ENCODE measurements at regions not wholly inside any gene's neighbourhood (a gene's known extent, or its start where the extent isn't known, plus 50 kb on each side); places are given as distances from the start of the nearest gene placed in this dataset.
"Not testable (repeated sequence)": the region's sequence is repeated elsewhere in the genome, so short reads cannot be mapped to it uniquely, and the experiment has no call there.

GRCh38 chr4:118629697-118630096, 55.5 kb upstream of the METTL14 start:
- H3K79me1 ChIP-seq (ENCODE audit: low read length); H3K4me3 ChIP-seq (ENCODE audit: low read depth, low read length); H3K9ac ChIP-seq (ENCODE audit: low read length); H3K9me3 ChIP-seq (ENCODE audit: insufficient read depth, low read depth, low read length); H3K23ac ChIP-seq (ENCODE audit: low read length); H4K12ac ChIP-seq (ENCODE audit: low read depth, low read length); H3K27ac ChIP-seq (ENCODE audit: low read depth, low read length); H2BK5ac ChIP-seq (ENCODE audit: low read depth, low read length, poor library complexity); H3K27me3 ChIP-seq (ENCODE audit: insufficient read depth, low read length); H4K91ac ChIP-seq (ENCODE audit: low read depth, low read length); H3K18ac ChIP-seq (ENCODE audit: low read length); H3K14ac ChIP-seq (ENCODE audit: low read length); H3K79me2 ChIP-seq (ENCODE audit: control insufficient read depth, insufficient read depth, low read length, poor library complexity); H2AFZ ChIP-seq (ENCODE audit: insufficient read depth, low read length, poor library complexity); H3K4me2 ChIP-seq (ENCODE audit: low read length); H3K4me1 ChIP-seq (ENCODE audit: control insufficient read depth in 1 of 2, insufficient read depth in 2 of 2, low read length in 2 of 2); H3K4ac ChIP-seq (ENCODE audit: low read depth, low read length); H2BK12ac ChIP-seq (ENCODE audit: low read length); H2AK5ac ChIP-seq (ENCODE audit: low read length); H4K8ac ChIP-seq (ENCODE audit: low read depth, low read length); H2BK120ac ChIP-seq (ENCODE audit: insufficient read depth, low read length, poor library complexity): not testable (repeated sequence)
- peak; percentile 27 to 46 for DNase-seq
- H3K36me3 ChIP-seq (ENCODE audit: control insufficient read depth in 1 of 2, insufficient read depth in 2 of 2, low read length in 2 of 2) = peaks cover 30 to 37% of the 10 kb centered on the region in 2 experiments
- no CpG with 5 or more reads among the region's 2 CpGs for WGBS (ENCODE audit: extremely low coverage, insufficient coverage, insufficient read length)

DNA sequence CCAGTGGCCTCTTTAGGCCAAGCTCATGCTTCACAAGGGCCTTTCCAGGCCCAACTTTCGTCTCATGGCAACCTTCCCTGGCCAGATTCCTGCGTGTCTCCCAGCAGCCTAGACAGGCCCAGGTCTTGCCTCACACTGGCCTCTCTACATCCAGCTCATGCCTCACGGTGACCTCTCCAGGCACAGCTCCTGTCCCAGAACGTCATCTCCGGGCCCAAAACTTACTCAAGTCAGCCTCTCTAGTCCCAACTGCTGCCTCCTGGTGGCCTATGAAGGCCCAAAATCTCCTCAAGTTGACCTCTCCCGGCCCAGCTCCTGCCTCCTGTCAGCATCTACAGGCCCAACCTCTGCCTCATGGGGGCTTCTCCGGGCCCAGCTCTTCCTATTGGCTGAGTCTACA, 54.3 kb upstream of the METTL14 start:
- not testable (repeated sequence) for H2BK120ac ChIP-seq (ENCODE audit: insufficient read depth, low read length, poor library complexity); H3K9ac ChIP-seq (ENCODE audit: low read length); H3K9me3 ChIP-seq (ENCODE audit: insufficient read depth, low read depth, low read length); H3K18ac ChIP-seq (ENCODE audit: low read length); H4K8ac ChIP-seq (ENCODE audit: low read depth, low read length); H3K23ac ChIP-seq (ENCODE audit: low read length); DNase-seq; H4K91ac ChIP-seq (ENCODE audit: low read depth, low read length); H3K79me2 ChIP-seq (ENCODE audit: control insufficient read depth, insufficient read depth, low read length, poor library complexity); H3K4me2 ChIP-seq (ENCODE audit: low read length); H2BK5ac ChIP-seq (ENCODE audit: low read depth, low read length, poor library complexity); H3K4me1 ChIP-seq (ENCODE audit: control insufficient read depth in 1 of 2, insufficient read depth in 2 of 2, low read length in 2 of 2); H2BK12ac ChIP-seq (ENCODE audit: low read length); H3K14ac ChIP-seq (ENCODE audit: low read length); H2AFZ ChIP-seq (ENCODE audit: insufficient read depth, low read length, poor library complexity); H4K12ac ChIP-seq (ENCODE audit: low read depth, low read length); H3K4ac ChIP-seq (ENCODE audit: low read depth, low read length); H3K79me1 ChIP-seq (ENCODE audit: low read length); H3K4me3 ChIP-seq (ENCODE audit: low read depth, low read length); H3K27me3 ChIP-seq (ENCODE audit: insufficient read depth, low read length); H2AK5ac ChIP-seq (ENCODE audit: low read length); H3K27ac ChIP-seq (ENCODE audit: low read depth, low read length)
- no CpG with 5 or more reads among the region's 7 CpGs for WGBS (ENCODE audit: extremely low coverage, insufficient coverage, insufficient read length)
- peaks cover 30 to 37% of the 10 kb centered on the region in 2 experiments for H3K36me3 ChIP-seq (ENCODE audit: control insufficient read depth in 1 of 2, insufficient read depth in 2 of 2, low read length in 2 of 2)

- H2AK5ac ChIP-seq (ENCODE audit: low read length); H3K4ac ChIP-seq (ENCODE audit: low read depth, low read length); H2BK120ac ChIP-seq (ENCODE audit: insufficient read depth, low read length, poor library complexity); H3K4me3 ChIP-seq (ENCODE audit: low read depth, low read length); H4K8ac ChIP-seq (ENCODE audit: low read depth, low read length); H3K23ac ChIP-seq (ENCODE audit: low read length); H3K9ac ChIP-seq (ENCODE audit: low read length); H3K27ac ChIP-seq (ENCODE audit: low read depth, low read length); H3K18ac ChIP-seq (ENCODE audit: low read length); H3K9me3 ChIP-seq (ENCODE audit: insufficient read depth, low read depth, low read length); H3K4me2 ChIP-seq (ENCODE audit: low read length); H2AFZ ChIP-seq (ENCODE audit: insufficient read depth, low read length, poor library complexity); H4K91ac ChIP-seq (ENCODE audit: low read depth, low read length); H3K14ac ChIP-seq (ENCODE audit: low read length); H3K79me2 ChIP-seq (ENCODE audit: control insufficient read depth, insufficient read depth, low read length, poor library complexity); H2BK5ac ChIP-seq (ENCODE audit: low read depth, low read length, poor library complexity); H3K27me3 ChIP-seq (ENCODE audit: insufficient read depth, low read length); H3K4me1 ChIP-seq (ENCODE audit: control insufficient read depth in 1 of 2, insufficient read depth in 2 of 2, low read length in 2 of 2); H4K12ac ChIP-seq (ENCODE audit: low read depth, low read length); H3K79me1 ChIP-seq (ENCODE audit: low read length); H2BK12ac ChIP-seq (ENCODE audit: low read length): not testable (repeated sequence)
- peak in 1 of 2 donors; percentile 7 for DNase-seq
- H3K36me3 ChIP-seq (ENCODE audit: control insufficient read depth in 1 of 2, insufficient read depth in 2 of 2, low read length in 2 of 2) = peaks cover 32 to 41% of the 10 kb centered on the region in 2 experiments
- no CpG with 5 or more reads among the region's 11 CpGs for WGBS (ENCODE audit: extremely low coverage, insufficient coverage, insufficient read length)
Observed at GRCh38 chr4:118631321-118632050, 53.7 kb upstream of the METTL14 start.

DNA sequence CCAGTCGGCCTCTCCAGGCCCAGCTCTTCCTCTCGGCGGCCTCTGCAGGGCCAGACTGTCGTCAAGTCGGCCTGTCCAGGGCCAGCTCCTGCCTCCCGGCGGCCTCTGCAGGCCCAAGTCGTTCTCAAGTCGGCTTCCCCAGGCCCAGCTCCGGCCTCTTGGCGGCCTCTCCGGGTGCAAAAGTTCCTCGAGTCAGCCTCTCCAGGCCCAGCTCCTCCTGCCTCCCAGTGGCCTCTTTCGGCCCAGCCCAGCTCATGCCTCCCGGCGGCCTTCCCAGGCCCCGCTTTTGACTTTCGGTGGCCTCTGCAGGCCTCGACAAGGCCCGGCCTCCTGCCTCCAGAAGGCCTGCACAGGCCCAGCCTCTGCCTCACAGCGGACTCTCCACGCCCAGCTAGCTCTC, 51.7 kb upstream of the METTL14 start:
- not testable (repeated sequence) for H3K9ac ChIP-seq (ENCODE audit: low read length); H3K27ac ChIP-seq (ENCODE audit: low read depth, low read length); H3K18ac ChIP-seq (ENCODE audit: low read length); H3K4me3 ChIP-seq (ENCODE audit: low read depth, low read length); H2BK120ac ChIP-seq (ENCODE audit: insufficient read depth, low read length, poor library complexity); H3K4me2 ChIP-seq (ENCODE audit: low read length); H3K23ac ChIP-seq (ENCODE audit: low read length); DNase-seq; H3K79me2 ChIP-seq (ENCODE audit: control insufficient read depth, insufficient read depth, low read length, poor library complexity); H2AK5ac ChIP-seq (ENCODE audit: low read length); H3K9me3 ChIP-seq (ENCODE audit: insufficient read depth, low read depth, low read length); H4K12ac ChIP-seq (ENCODE audit: low read depth, low read length); H2BK12ac ChIP-seq (ENCODE audit: low read length); H3K27me3 ChIP-seq (ENCODE audit: insufficient read depth, low read length); H3K4me1 ChIP-seq (ENCODE audit: control insufficient read depth in 1 of 2, insufficient read depth in 2 of 2, low read length in 2 of 2); H4K91ac ChIP-seq (ENCODE audit: low read depth, low read length); H2BK5ac ChIP-seq (ENCODE audit: low read depth, low read length, poor library complexity); H3K14ac ChIP-seq (ENCODE audit: low read length); H3K4ac ChIP-seq (ENCODE audit: low read depth, low read length); H4K8ac ChIP-seq (ENCODE audit: low read depth, low read length); H2AFZ ChIP-seq (ENCODE audit: insufficient read depth, low read length, poor library complexity); H3K79me1 ChIP-seq (ENCODE audit: low read length)
- WGBS (ENCODE audit: extremely low coverage, insufficient coverage, insufficient read length) = no CpG with 5 or more reads among the region's 22 CpGs
- peaks cover 32 to 41% of the 10 kb centered on the region in 2 experiments for H3K36me3 ChIP-seq (ENCODE audit: control insufficient read depth in 1 of 2, insufficient read depth in 2 of 2, low read length in 2 of 2)

Measured in trophoblast cell (in vitro differentiated cells and primary cell).